OCI-LY1 (cell line): ENCODE measurements at regions not wholly inside any gene's neighbourhood (a gene's known extent, or its start where the extent isn't known, plus 50 kb on each side); places are given as distances from the start of the nearest gene placed in this dataset.

Experiments
- EZH2 ChIP-seq: fragments of 200-600 bp; sonication (generic), shearing (Covaris generic); IDR thresholded peaks from 2 replicates; pipeline ENCODE4 v1.8.0; 2017; ENCODE audit warnings: borderline replicate concordance, mixed run types, mild to moderate bottlenecking, antibody characterized with exemption, low read length, moderate library complexity, mixed read lengths
- TF ChIP-seq, protein P1 (sequence below): fragments of 200-600 bp; sonication (generic), shearing (Covaris generic); IDR thresholded peaks from 2 replicates; pipeline ENCODE4 v1.5.1; 2017; ENCODE audit warnings: mild to moderate bottlenecking, antibody characterized with exemption, low read length, moderate library complexity, mixed read lengths

DNA sequence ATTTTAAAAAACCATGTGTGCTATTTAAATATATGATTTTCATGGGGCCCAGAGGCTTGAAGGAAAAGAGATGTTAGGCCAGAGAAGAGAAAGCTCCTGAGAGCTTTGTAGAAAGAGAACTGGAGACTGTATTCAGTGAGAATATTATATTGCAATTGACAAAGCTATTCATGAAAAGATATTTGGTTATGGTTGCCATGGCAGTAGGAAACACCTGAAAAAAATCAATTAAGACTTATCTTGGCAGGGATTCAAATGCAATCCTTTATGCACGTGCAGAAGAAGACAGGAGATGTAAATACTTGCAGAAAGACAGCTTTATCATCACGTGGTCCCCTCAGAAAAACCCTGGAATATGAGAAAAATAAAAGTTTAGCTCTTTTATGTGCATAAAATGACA, 636.0 kb upstream of the TBL1XR1 start:
- TF ChIP-seq EZH2, result no peak
- TF ChIP-seq, protein P1, sequence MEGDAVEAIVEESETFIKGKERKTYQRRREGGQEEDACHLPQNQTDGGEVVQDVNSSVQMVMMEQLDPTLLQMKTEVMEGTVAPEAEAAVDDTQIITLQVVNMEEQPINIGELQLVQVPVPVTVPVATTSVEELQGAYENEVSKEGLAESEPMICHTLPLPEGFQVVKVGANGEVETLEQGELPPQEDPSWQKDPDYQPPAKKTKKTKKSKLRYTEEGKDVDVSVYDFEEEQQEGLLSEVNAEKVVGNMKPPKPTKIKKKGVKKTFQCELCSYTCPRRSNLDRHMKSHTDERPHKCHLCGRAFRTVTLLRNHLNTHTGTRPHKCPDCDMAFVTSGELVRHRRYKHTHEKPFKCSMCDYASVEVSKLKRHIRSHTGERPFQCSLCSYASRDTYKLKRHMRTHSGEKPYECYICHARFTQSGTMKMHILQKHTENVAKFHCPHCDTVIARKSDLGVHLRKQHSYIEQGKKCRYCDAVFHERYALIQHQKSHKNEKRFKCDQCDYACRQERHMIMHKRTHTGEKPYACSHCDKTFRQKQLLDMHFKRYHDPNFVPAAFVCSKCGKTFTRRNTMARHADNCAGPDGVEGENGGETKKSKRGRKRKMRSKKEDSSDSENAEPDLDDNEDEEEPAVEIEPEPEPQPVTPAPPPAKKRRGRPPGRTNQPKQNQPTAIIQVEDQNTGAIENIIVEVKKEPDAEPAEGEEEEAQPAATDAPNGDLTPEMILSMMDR, result no peak
